ENCODE measurements at regions not wholly inside any gene's neighbourhood (a gene's known extent, or its start where the extent isn't known, plus 50 kb on each side); places are given as distances from the start of the nearest gene placed in this dataset.

GRCh38 chr13:82606008-82606407 is 1276.3 kb downstream of the SLITRK1 start:
- no peak for DNase-seq (ENCODE audit: extremely low spot score)
- TF ChIP-seq PKNOX1 (IDR thresholded peaks at IDR 0.05) (no peak), L3MBTL2 (conservative IDR thresholded peaks at IDR 0.05) (no peak), FOXM1 (IDR thresholded peaks at IDR 0.05; ENCODE audit: borderline replicate concordance) (no peak), SUZ12 (IDR thresholded peaks at IDR 0.05) (no peak), SP1 (IDR thresholded peaks at IDR 0.05) (no peak), ZNF384 (IDR thresholded peaks at IDR 0.05) (no peak), BHLHE40 (IDR thresholded peaks at IDR 0.05; ENCODE audit: borderline replicate concordance) (no peak), FOXK2 (IDR thresholded peaks at IDR 0.05) (no peak), LEF1 (IDR thresholded peaks at IDR 0.05; ENCODE audit: borderline replicate concordance) (no peak), HDGF (IDR thresholded peaks at IDR 0.05; ENCODE audit: borderline replicate concordance) (no peak), TARDBP (IDR thresholded peaks at IDR 0.05) (no peak), FOXA1 (IDR thresholded peaks at IDR 0.05) (no peak), CTBP1 (IDR thresholded peaks at IDR 0.05; ENCODE audit: borderline replicate concordance) (no peak), ARNT (IDR thresholded peaks at IDR 0.05) (no peak), ELF4 (IDR thresholded peaks at IDR 0.05) (no peak), NFRKB (IDR thresholded peaks at IDR 0.05) (no peak)
- ChIA-PET CTCF (no interaction called here), POLR2A (no interaction called here)

GRCh38 chr13:82597747-82598146 is 1284.5 kb downstream of the SLITRK1 start:
- CTCF ChIA-PET, result no interaction called here

GRCh38 chr13:82593239-82593638 is 1289.0 kb downstream of the SLITRK1 start:
- CTCF ChIA-PET, result no interaction called here
- TF ChIP-seq FOXA1 (IDR thresholded peaks at IDR 0.05) (no peak), HDGF (IDR thresholded peaks at IDR 0.05; ENCODE audit: borderline replicate concordance) (no peak), L3MBTL2 (conservative IDR thresholded peaks at IDR 0.05) (no peak), ELF4 (IDR thresholded peaks at IDR 0.05) (no peak), FOXK2 (IDR thresholded peaks at IDR 0.05) (no peak), SUZ12 (IDR thresholded peaks at IDR 0.05) (no peak), LEF1 (IDR thresholded peaks at IDR 0.05; ENCODE audit: borderline replicate concordance) (no peak), ZNF384 (IDR thresholded peaks at IDR 0.05) (no peak), NFRKB (IDR thresholded peaks at IDR 0.05) (no peak), CTBP1 (IDR thresholded peaks at IDR 0.05; ENCODE audit: borderline replicate concordance) (no peak), SP1 (IDR thresholded peaks at IDR 0.05) (no peak), FOXM1 (IDR thresholded peaks at IDR 0.05; ENCODE audit: borderline replicate concordance) (no peak), PKNOX1 (IDR thresholded peaks at IDR 0.05) (no peak), TARDBP (IDR thresholded peaks at IDR 0.05) (no peak)

More at GRCh38 chr13:82597747-82598146, 1284.5 kb downstream of the SLITRK1 start:
- TF ChIP-seq CTBP1 (IDR thresholded peaks at IDR 0.05; ENCODE audit: borderline replicate concordance), result no peak
- no peak for TF ChIP-seq SP1 (IDR thresholded peaks at IDR 0.05)
- TF ChIP-seq ELF4 (IDR thresholded peaks at IDR 0.05), result no peak
- no peak for TF ChIP-seq SUZ12 (IDR thresholded peaks at IDR 0.05)
- no peak for TF ChIP-seq PKNOX1 (IDR thresholded peaks at IDR 0.05)
- no peak for TF ChIP-seq ZNF384 (IDR thresholded peaks at IDR 0.05)
- TF ChIP-seq FOXM1 (IDR thresholded peaks at IDR 0.05; ENCODE audit: borderline replicate concordance), result no peak
- no peak for TF ChIP-seq NFRKB (IDR thresholded peaks at IDR 0.05)
- no peak for TF ChIP-seq LEF1 (IDR thresholded peaks at IDR 0.05; ENCODE audit: borderline replicate concordance)
- TF ChIP-seq BHLHE40 (IDR thresholded peaks at IDR 0.05; ENCODE audit: borderline replicate concordance), result no peak
- no peak for TF ChIP-seq L3MBTL2 (conservative IDR thresholded peaks at IDR 0.05)
- TF ChIP-seq FOXK2 (IDR thresholded peaks at IDR 0.05), result no peak
- no peak for TF ChIP-seq HDGF (IDR thresholded peaks at IDR 0.05; ENCODE audit: borderline replicate concordance)
- no peak for TF ChIP-seq TARDBP (IDR thresholded peaks at IDR 0.05)
- TF ChIP-seq ARNT (IDR thresholded peaks at IDR 0.05), result no peak
- no peak for TF ChIP-seq FOXA1 (IDR thresholded peaks at IDR 0.05)
- POLR2A ChIA-PET, result no interaction called here
- no peak for DNase-seq (ENCODE audit: extremely low spot score)

GRCh38 chr13:82571653-82572052 is 1310.6 kb downstream of the SLITRK1 start:
- TF ChIP-seq TARDBP (IDR thresholded peaks at IDR 0.05) (no peak), L3MBTL2 (conservative IDR thresholded peaks at IDR 0.05) (no peak), PKNOX1 (IDR thresholded peaks at IDR 0.05) (no peak), LEF1 (IDR thresholded peaks at IDR 0.05; ENCODE audit: borderline replicate concordance) (no peak), BHLHE40 (IDR thresholded peaks at IDR 0.05; ENCODE audit: borderline replicate concordance) (no peak)
- POLR2A ChIA-PET, result no interaction called here
- no peak for DNase-seq (ENCODE audit: extremely low spot score)
- CTCF ChIA-PET, result no interaction called here

More at GRCh38 chr13:82593239-82593638, 1289.0 kb downstream of the SLITRK1 start:
- POLR2A ChIA-PET, result no interaction called here
- DNase-seq (ENCODE audit: extremely low spot score), result no peak

GRCh38 chr13:82569581-82569980 is 1312.7 kb downstream of the SLITRK1 start:
- POLR2A ChIA-PET, result no interaction called here
- CTCF ChIA-PET, result interaction anchor here (0.6 kb wide), 1 partner anchor 247 kb away, joined by 3 read pairs; no protein-coding TSS in a partner anchor
- TF ChIP-seq ELF4 (IDR thresholded peaks at IDR 0.05), result no peak
- TF ChIP-seq FOXA1 (IDR thresholded peaks at IDR 0.05), result no peak
- TF ChIP-seq FOXM1 (IDR thresholded peaks at IDR 0.05; ENCODE audit: borderline replicate concordance), result no peak
- no peak for TF ChIP-seq LEF1 (IDR thresholded peaks at IDR 0.05; ENCODE audit: borderline replicate concordance)
- TF ChIP-seq CTBP1 (IDR thresholded peaks at IDR 0.05; ENCODE audit: borderline replicate concordance), result no peak
- no peak for DNase-seq (ENCODE audit: extremely low spot score)

GRCh38 chr13:82566864-82567263 is 1315.4 kb downstream of the SLITRK1 start:
- ChIA-PET CTCF (interaction anchor here (0.7 kb wide), 1 partner anchor 1122 kb away, joined by 3 read pairs; no protein-coding TSS in a partner anchor), POLR2A (no interaction called here)
- DNase-seq (ENCODE audit: extremely low spot score), result no peak
- TF ChIP-seq FOXM1 (IDR thresholded peaks at IDR 0.05; ENCODE audit: borderline replicate concordance) (no peak), HDGF (IDR thresholded peaks at IDR 0.05; ENCODE audit: borderline replicate concordance) (no peak), NFRKB (IDR thresholded peaks at IDR 0.05) (no peak), LEF1 (IDR thresholded peaks at IDR 0.05; ENCODE audit: borderline replicate concordance) (no peak), FOXK2 (IDR thresholded peaks at IDR 0.05) (no peak), SUZ12 (IDR thresholded peaks at IDR 0.05) (no peak), BHLHE40 (IDR thresholded peaks at IDR 0.05; ENCODE audit: borderline replicate concordance) (no peak), SP1 (IDR thresholded peaks at IDR 0.05) (no peak), ELF4 (IDR thresholded peaks at IDR 0.05) (no peak), FOXA1 (IDR thresholded peaks at IDR 0.05) (no peak), ARNT (IDR thresholded peaks at IDR 0.05) (no peak), PKNOX1 (IDR thresholded peaks at IDR 0.05) (no peak)
